ENCODE measurements at regions not wholly inside any gene's neighbourhood (a gene's known extent, or its start where the extent isn't known, plus 50 kb on each side); places are given as distances from the start of the nearest gene placed in this dataset.

DNA sequence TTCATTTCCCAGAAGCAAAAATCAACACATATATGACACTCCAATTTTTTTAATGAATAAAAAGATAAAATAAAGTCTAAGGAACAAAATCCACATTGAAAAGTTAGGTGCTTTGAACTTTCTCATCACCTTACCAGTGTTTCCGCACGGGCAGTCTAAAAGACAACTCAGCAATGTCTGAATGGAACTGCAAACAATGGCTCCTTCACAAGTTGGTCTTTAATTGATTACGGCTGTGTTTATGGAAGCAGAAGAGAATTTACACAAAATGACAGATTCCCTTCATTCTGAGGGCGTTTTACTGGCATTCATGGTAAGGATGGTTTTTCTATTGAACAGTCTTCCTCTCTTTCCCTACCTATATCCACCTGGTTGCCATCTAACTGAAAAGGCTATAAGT is 65.0 kb upstream of the RNPC3 start:
- Histone ChIP-seq H4K20me1 (replicated peaks; ENCODE audit: insufficient read depth) (no peaks in the 10 kb centered on the region), H3K27me3 (ENCODE audit: insufficient read depth) (no peaks in the 10 kb centered on the region), H3K27ac (ENCODE audit: low read depth) (no peak overlapping the region), H3F3A (replicated peaks; ENCODE audit: low read depth) (no peaks in the 10 kb centered on the region), H3K4me1 (ENCODE audit: insufficient read depth) (no peaks in the 10 kb centered on the region), H3K9me2 (ENCODE audit: insufficient read depth) (no peaks in the 10 kb centered on the region), H3K36me3 (ENCODE audit: insufficient read depth) (no peaks in the 10 kb centered on the region), H3K4me3 (no peak overlapping the region), H3K4me2 (no peak overlapping the region), H2AFZ (no peak overlapping the region), H3K79me2 (replicated peaks; ENCODE audit: insufficient read depth) (no peaks in the 10 kb centered on the region)
- Mint-ChIP-seq H3K9me3 (no peaks in the 10 kb centered on the region), H3K27me3 (ENCODE audit: insufficient read depth, low read depth, poor library complexity) (no peaks in the 10 kb centered on the region), H3K4me3 (no peak overlapping the region), H3K27ac (no peak overlapping the region), H3K36me3 (ENCODE audit: low read depth) (no peaks in the 10 kb centered on the region), H3K4me1 (peaks cover 9% of the 10 kb centered on the region; the same call in 2 of the 3 replicates)
- ATAC-seq = no peak
- DNase-seq (ENCODE audit: low spot score) = no peak
- no peak for TF ChIP-seq EZH2phosphoT487 (IDR thresholded peaks at IDR 0.05; ENCODE audit: unreplicated experiment)
- TF ChIP-seq ZNF331 (CRISPR knock-in tag; IDR thresholded peaks at IDR 0.05; ENCODE audit: low read depth) = no peak
- TF ChIP-seq, protein P1, sequence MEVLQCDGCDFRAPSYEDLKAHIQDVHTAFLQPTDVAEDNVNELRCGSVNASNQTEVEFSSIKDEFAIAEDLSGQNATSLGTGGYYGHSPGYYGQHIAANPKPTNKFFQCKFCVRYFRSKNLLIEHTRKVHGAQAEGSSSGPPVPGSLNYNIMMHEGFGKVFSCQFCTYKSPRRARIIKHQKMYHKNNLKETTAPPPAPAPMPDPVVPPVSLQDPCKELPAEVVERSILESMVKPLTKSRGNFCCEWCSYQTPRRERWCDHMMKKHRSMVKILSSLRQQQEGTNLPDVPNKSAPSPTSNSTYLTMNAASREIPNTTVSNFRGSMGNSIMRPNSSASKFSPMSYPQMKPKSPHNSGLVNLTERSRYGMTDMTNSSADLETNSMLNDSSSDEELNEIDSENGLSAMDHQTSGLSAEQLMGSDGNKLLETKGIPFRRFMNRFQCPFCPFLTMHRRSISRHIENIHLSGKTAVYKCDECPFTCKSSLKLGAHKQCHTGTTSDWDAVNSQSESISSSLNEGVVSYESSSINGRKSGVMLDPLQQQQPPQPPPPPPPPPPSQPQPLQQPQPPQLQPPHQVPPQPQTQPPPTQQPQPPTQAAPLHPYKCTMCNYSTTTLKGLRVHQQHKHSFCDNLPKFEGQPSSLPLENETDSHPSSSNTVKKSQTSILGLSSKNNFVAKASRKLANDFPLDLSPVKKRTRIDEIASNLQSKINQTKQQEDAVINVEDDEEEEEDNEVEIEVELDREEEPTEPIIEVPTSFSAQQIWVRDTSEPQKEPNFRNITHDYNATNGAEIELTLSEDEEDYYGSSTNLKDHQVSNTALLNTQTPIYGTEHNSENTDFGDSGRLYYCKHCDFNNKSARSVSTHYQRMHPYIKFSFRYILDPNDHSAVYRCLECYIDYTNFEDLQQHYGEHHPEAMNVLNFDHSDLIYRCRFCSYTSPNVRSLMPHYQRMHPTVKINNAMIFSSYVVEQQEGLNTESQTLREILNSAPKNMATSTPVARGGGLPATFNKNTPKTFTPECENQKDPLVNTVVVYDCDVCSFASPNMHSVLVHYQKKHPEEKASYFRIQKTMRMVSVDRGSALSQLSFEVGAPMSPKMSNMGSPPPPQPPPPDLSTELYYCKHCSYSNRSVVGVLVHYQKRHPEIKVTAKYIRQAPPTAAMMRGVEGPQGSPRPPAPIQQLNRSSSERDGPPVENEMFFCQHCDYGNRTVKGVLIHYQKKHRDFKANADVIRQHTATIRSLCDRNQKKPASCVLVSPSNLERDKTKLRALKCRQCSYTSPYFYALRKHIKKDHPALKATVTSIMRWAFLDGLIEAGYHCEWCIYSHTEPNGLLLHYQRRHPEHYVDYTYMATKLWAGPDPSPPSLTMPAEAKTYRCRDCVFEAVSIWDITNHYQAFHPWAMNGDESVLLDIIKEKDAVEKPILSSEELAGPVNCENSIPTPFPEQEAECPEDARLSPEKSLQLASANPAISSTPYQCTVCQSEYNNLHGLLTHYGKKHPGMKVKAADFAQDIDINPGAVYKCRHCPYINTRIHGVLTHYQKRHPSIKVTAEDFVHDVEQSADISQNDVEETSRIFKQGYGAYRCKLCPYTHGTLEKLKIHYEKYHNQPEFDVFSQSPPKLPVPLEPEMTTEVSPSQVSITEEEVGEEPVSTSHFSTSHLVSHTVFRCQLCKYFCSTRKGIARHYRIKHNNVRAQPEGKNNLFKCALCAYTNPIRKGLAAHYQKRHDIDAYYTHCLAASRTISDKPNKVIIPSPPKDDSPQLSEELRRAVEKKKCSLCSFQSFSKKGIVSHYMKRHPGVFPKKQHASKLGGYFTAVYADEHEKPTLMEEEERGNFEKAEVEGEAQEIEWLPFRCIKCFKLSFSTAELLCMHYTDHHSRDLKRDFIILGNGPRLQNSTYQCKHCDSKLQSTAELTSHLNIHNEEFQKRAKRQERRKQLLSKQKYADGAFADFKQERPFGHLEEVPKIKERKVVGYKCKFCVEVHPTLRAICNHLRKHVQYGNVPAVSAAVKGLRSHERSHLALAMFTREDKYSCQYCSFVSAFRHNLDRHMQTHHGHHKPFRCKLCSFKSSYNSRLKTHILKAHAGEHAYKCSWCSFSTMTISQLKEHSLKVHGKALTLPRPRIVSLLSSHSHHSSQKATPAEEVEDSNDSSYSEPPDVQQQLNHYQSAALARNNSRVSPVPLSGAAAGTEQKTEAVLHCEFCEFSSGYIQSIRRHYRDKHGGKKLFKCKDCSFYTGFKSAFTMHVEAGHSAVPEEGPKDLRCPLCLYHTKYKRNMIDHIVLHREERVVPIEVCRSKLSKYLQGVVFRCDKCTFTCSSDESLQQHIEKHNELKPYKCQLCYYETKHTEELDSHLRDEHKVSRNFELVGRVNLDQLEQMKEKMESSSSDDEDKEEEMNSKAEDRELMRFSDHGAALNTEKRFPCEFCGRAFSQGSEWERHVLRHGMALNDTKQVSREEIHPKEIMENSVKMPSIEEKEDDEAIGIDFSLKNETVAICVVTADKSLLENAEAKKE (CRISPR knock-in tag; IDR thresholded peaks at IDR 0.05) = no peak
- TF ChIP-seq CREB1 (CRISPR knock-in tag; IDR thresholded peaks at IDR 0.05; ENCODE audit: low read depth) = no peak
- TF ChIP-seq ZNF114 (CRISPR knock-in tag; IDR thresholded peaks at IDR 0.05) = no peak
- TF ChIP-seq, protein P2, sequence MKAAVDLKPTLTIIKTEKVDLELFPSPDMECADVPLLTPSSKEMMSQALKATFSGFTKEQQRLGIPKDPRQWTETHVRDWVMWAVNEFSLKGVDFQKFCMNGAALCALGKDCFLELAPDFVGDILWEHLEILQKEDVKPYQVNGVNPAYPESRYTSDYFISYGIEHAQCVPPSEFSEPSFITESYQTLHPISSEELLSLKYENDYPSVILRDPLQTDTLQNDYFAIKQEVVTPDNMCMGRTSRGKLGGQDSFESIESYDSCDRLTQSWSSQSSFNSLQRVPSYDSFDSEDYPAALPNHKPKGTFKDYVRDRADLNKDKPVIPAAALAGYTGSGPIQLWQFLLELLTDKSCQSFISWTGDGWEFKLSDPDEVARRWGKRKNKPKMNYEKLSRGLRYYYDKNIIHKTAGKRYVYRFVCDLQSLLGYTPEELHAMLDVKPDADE (IDR thresholded peaks at IDR 0.05) = no peak
- no peak for TF ChIP-seq JUNB (IDR thresholded peaks at IDR 0.05; ENCODE audit: unreplicated experiment)
- TF ChIP-seq NANOG (IDR thresholded peaks at IDR 0.05; ENCODE audit: borderline replicate concordance) = no peak
- TF ChIP-seq, protein P3, sequence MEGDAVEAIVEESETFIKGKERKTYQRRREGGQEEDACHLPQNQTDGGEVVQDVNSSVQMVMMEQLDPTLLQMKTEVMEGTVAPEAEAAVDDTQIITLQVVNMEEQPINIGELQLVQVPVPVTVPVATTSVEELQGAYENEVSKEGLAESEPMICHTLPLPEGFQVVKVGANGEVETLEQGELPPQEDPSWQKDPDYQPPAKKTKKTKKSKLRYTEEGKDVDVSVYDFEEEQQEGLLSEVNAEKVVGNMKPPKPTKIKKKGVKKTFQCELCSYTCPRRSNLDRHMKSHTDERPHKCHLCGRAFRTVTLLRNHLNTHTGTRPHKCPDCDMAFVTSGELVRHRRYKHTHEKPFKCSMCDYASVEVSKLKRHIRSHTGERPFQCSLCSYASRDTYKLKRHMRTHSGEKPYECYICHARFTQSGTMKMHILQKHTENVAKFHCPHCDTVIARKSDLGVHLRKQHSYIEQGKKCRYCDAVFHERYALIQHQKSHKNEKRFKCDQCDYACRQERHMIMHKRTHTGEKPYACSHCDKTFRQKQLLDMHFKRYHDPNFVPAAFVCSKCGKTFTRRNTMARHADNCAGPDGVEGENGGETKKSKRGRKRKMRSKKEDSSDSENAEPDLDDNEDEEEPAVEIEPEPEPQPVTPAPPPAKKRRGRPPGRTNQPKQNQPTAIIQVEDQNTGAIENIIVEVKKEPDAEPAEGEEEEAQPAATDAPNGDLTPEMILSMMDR (conservative IDR thresholded peaks at IDR 0.05; ENCODE audit: low read depth in 2 of 2) = no peak
- TF ChIP-seq EZH2 (IDR thresholded peaks at IDR 0.05; ENCODE audit: low read depth, unreplicated experiment) = no peak
- TF ChIP-seq POLR2AphosphoS5 (IDR thresholded peaks at IDR 0.05; ENCODE audit: low read depth) = no peak
- TF ChIP-seq, protein P4, sequence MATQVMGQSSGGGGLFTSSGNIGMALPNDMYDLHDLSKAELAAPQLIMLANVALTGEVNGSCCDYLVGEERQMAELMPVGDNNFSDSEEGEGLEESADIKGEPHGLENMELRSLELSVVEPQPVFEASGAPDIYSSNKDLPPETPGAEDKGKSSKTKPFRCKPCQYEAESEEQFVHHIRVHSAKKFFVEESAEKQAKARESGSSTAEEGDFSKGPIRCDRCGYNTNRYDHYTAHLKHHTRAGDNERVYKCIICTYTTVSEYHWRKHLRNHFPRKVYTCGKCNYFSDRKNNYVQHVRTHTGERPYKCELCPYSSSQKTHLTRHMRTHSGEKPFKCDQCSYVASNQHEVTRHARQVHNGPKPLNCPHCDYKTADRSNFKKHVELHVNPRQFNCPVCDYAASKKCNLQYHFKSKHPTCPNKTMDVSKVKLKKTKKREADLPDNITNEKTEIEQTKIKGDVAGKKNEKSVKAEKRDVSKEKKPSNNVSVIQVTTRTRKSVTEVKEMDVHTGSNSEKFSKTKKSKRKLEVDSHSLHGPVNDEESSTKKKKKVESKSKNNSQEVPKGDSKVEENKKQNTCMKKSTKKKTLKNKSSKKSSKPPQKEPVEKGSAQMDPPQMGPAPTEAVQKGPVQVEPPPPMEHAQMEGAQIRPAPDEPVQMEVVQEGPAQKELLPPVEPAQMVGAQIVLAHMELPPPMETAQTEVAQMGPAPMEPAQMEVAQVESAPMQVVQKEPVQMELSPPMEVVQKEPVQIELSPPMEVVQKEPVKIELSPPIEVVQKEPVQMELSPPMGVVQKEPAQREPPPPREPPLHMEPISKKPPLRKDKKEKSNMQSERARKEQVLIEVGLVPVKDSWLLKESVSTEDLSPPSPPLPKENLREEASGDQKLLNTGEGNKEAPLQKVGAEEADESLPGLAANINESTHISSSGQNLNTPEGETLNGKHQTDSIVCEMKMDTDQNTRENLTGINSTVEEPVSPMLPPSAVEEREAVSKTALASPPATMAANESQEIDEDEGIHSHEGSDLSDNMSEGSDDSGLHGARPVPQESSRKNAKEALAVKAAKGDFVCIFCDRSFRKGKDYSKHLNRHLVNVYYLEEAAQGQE (IDR thresholded peaks at IDR 0.05; ENCODE audit: unreplicated experiment) = no peak
- TF ChIP-seq STAT1 (IDR thresholded peaks at IDR 0.05; ENCODE audit: unreplicated experiment) = no peak
